ENCODE measurements at regions not wholly inside any gene's neighbourhood (a gene's known extent, or its start where the extent isn't known, plus 50 kb on each side); places are given as distances from the start of the nearest gene placed in this dataset.

GRCh38 chr15:29936353-29937049, 114.2 kb upstream of the TJP1 start:
- Histone ChIP-seq H3K27ac (ENCODE audit: low read depth, low read length) (no peak overlapping the region), H3K4me3 (ENCODE audit: low read depth in 1 of 2, low read length in 2 of 2) (no peak overlapping the region)

DNA sequence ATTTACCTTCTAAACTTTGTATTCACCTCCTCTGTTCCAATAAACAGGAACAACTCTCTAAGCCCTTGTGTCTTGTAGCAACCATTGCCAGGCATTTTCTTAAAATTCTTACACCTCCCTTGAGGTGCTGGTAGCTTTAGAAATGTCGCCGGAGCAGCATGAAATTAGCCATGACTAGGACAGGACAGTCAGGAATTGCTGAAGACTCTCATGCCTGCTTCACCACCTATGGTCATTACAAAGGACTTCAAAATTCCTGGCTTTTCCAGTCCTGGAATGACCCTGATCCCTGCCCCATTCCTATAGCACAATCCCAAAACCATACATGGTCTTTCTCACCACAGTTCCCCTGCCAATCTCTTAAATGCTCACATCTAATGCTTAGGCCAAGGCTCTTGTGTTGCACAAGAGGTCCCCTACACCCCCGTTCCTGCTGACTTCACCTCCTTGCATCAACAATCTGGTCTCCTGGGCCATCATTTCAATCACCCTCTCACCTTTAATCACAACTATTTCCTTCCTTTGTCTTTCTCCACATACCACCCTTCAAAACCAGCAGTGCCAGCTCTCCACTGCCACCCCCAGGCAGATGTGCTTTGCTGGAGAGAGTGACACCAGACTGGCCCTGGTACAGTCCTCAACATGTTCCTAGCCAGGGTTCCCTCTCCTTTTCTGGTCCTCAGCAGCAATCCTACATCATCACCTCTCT, 113.2 kb upstream of the TJP1 start:
- no peaks in the 10 kb centered on the region for H3K9me3 ChIP-seq (ENCODE audit: control insufficient read depth in 1 of 2, low read length in 2 of 2)
- no peaks in the 10 kb centered on the region for H3K27me3 ChIP-seq (ENCODE audit: control insufficient read depth in 1 of 2, insufficient read depth in 2 of 2, low read length in 2 of 2)
- H3K9ac ChIP-seq (ENCODE audit: low read depth in 1 of 2, low read length in 2 of 2) = no peak overlapping the region
- no peak overlapping the region for H3K4me3 ChIP-seq (ENCODE audit: low read depth in 1 of 2, low read length in 2 of 2)
- H3K27ac ChIP-seq (ENCODE audit: low read depth, low read length) = no peak overlapping the region
- no peaks in the 10 kb centered on the region for H3K4me1 ChIP-seq (ENCODE audit: control insufficient read depth in 1 of 2, insufficient read depth in 2 of 2, low read length in 2 of 2)
- no peaks in the 10 kb centered on the region for H3K36me3 ChIP-seq (ENCODE audit: control insufficient read depth in 1 of 2, insufficient read depth in 2 of 2, low read length in 2 of 2)

More at GRCh38 chr15:29936353-29937049, 114.2 kb upstream of the TJP1 start:
- no peaks in the 10 kb centered on the region for H3K27me3 ChIP-seq (ENCODE audit: control insufficient read depth in 1 of 2, insufficient read depth in 2 of 2, low read length in 2 of 2)
- H3K9me3 ChIP-seq (ENCODE audit: control insufficient read depth in 1 of 2, low read length in 2 of 2) = no peaks in the 10 kb centered on the region
- no peaks in the 10 kb centered on the region for H3K4me1 ChIP-seq (ENCODE audit: control insufficient read depth in 1 of 2, insufficient read depth in 2 of 2, low read length in 2 of 2)
- no peaks in the 10 kb centered on the region for H3K36me3 ChIP-seq (ENCODE audit: control insufficient read depth in 1 of 2, insufficient read depth in 2 of 2, low read length in 2 of 2)
- H3K9ac ChIP-seq (ENCODE audit: low read depth in 1 of 2, low read length in 2 of 2) = no peak overlapping the region

DNA sequence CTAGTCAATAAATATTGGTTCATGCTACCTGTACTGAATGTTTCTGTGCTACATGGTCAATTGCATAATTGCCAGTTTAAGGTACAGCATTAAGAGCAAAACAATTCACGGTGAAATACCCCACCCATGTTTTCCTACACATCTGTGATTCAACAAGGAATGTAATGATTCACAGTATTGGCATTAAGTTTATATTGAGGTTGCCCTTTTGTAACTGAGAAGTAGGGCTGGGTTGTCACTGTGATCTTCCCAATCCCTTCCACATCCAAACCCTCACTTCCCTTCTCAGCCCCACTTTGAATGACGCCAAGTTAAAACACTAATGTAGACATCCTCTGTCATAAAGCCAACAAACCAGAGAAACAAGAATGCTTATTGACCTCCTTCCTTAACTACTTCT, 112.0 kb upstream of the TJP1 start:
- Histone ChIP-seq H3K4me1 (ENCODE audit: control insufficient read depth in 1 of 2, insufficient read depth in 2 of 2, low read length in 2 of 2) (no peaks in the 10 kb centered on the region), H3K27ac (ENCODE audit: low read depth, low read length) (no peak overlapping the region), H3K36me3 (ENCODE audit: control insufficient read depth in 1 of 2, insufficient read depth in 2 of 2, low read length in 2 of 2) (no peaks in the 10 kb centered on the region), H3K27me3 (ENCODE audit: control insufficient read depth in 1 of 2, insufficient read depth in 2 of 2, low read length in 2 of 2) (no peaks in the 10 kb centered on the region), H3K9ac (ENCODE audit: low read depth in 1 of 2, low read length in 2 of 2) (no peak overlapping the region), H3K4me3 (ENCODE audit: low read depth in 1 of 2, low read length in 2 of 2) (no peak overlapping the region), H3K9me3 (ENCODE audit: control insufficient read depth in 1 of 2, low read length in 2 of 2) (no peaks in the 10 kb centered on the region)

DNA sequence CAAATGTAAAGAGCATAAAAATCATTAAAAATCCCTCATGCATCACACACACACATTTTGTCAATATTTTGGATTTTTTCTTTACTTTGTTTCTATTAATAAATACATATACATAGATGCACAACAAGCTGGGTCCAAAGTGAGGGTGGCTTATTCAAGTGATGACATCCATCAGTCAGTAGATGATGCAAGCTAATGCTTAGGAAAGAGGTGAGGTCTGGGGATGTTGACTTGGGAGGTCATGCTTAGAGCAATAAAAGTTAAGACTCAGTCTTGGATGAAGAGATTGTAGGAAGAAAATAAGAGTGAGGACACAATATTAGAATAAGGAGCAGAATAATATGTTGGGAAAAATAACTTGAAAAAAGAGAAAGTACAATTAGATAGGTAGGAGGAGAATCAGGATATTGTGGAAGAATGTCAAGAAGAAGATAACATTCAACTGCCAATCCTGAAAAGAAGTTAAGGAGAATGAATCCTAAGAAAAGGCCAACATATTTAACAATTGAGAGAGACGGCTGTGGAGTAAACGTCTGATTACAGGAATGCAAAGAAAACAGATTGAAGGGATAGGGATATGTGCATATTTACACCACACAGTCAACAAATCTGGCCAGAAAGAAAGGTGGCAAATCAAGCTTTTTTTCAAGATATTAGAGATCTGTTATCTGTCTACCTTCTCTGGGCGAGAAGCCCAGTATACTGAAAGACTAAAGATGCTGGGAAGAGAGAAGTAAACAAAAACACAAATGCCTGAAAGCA, 111.0 kb upstream of the TJP1 start:
- Histone ChIP-seq H3K27ac (ENCODE audit: low read depth, low read length) (no peak overlapping the region), H3K4me1 (ENCODE audit: control insufficient read depth in 1 of 2, insufficient read depth in 2 of 2, low read length in 2 of 2) (no peaks in the 10 kb centered on the region), H3K9me3 (ENCODE audit: control insufficient read depth in 1 of 2, low read length in 2 of 2) (no peaks in the 10 kb centered on the region), H3K4me3 (ENCODE audit: low read depth in 1 of 2, low read length in 2 of 2) (no peak overlapping the region), H3K9ac (ENCODE audit: low read depth in 1 of 2, low read length in 2 of 2) (no peak overlapping the region), H3K27me3 (ENCODE audit: control insufficient read depth in 1 of 2, insufficient read depth in 2 of 2, low read length in 2 of 2) (no peaks in the 10 kb centered on the region), H3K36me3 (ENCODE audit: control insufficient read depth in 1 of 2, insufficient read depth in 2 of 2, low read length in 2 of 2) (no peaks in the 10 kb centered on the region)

DNA sequence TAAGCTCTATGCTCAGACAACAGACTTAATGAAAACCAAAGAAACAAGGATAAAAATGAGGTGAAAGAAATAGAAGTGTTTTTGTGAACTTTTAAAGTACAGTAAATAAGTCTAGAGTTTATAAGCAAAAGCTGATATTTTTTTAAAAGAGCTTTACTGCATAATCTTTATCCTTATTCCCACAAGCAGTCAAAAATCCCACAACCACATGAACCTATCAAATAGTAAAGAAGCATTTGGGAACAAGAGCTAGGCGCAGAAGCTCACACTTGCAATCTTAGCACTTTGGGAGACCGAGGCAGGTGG, 103.8 kb upstream of the TJP1 start:
- Histone ChIP-seq H3K27me3 (ENCODE audit: control insufficient read depth in 1 of 2, insufficient read depth in 2 of 2, low read length in 2 of 2) (no peaks in the 10 kb centered on the region), H3K4me3 (ENCODE audit: low read depth in 1 of 2, low read length in 2 of 2) (no peak overlapping the region), H3K9me3 (ENCODE audit: control insufficient read depth in 1 of 2, low read length in 2 of 2) (no peaks in the 10 kb centered on the region), H3K4me1 (ENCODE audit: control insufficient read depth in 1 of 2, insufficient read depth in 2 of 2, low read length in 2 of 2) (peaks cover 15 to 16% of the 10 kb centered on the region in 2 donors), H3K36me3 (ENCODE audit: control insufficient read depth in 1 of 2, insufficient read depth in 2 of 2, low read length in 2 of 2) (no peaks in the 10 kb centered on the region), H3K9ac (ENCODE audit: low read depth in 1 of 2, low read length in 2 of 2) (no peak overlapping the region), H3K27ac (ENCODE audit: low read depth, low read length) (no peak overlapping the region)

DNA sequence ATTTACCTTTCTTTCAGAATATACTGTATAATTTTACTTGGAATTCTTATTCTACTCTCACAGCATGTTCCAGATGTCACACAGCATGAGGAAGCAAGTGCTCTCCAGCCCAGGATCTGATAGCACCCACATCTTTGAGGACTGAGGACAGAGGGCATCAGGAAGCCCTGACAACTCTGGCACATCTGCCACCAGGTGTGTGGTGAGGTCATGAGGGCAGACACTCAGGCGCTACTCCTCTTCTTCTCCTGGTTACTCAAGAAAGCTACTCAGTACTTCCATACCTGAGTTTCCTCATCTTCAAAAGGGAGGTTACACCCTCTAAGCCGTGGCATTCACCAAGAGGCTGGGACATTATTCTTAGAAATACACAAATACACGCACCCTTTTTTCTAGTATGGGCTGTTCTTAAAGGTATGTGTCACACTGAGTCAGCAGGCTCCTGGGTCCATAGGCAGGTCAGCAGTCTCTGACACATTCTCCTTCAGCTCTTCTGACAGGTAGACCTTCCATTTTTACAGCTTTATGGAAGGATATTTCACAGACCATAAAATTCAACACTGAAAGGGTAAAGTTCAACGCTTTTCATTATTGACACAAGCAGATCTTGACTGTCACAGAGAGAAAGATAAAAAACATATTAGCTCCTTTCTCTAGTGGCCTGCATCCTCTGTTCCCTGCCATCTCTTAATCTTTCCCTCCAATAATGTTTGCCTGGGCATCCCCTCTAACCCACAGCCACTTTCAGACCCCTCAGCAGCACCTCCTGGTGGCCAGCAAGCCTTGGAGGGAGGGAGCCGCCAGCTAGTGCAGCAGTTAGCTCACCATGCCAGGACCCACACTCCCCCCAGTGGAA, 103.2 kb upstream of the TJP1 start:
- H3K36me3 ChIP-seq (ENCODE audit: control insufficient read depth in 1 of 2, insufficient read depth in 2 of 2, low read length in 2 of 2) = no peaks in the 10 kb centered on the region
- no peaks in the 10 kb centered on the region for H3K9me3 ChIP-seq (ENCODE audit: control insufficient read depth in 1 of 2, low read length in 2 of 2)
- H3K27ac ChIP-seq (ENCODE audit: low read depth, low read length) = peak overlapping the region; percentile 11
- H3K9ac ChIP-seq (ENCODE audit: low read depth in 1 of 2, low read length in 2 of 2) = no peak overlapping the region
- no peaks in the 10 kb centered on the region for H3K27me3 ChIP-seq (ENCODE audit: control insufficient read depth in 1 of 2, insufficient read depth in 2 of 2, low read length in 2 of 2)
- peaks cover 15 to 16% of the 10 kb centered on the region in 2 donors for H3K4me1 ChIP-seq (ENCODE audit: control insufficient read depth in 1 of 2, insufficient read depth in 2 of 2, low read length in 2 of 2)
- H3K4me3 ChIP-seq (ENCODE audit: low read depth in 1 of 2, low read length in 2 of 2) = no peak overlapping the region

DNA sequence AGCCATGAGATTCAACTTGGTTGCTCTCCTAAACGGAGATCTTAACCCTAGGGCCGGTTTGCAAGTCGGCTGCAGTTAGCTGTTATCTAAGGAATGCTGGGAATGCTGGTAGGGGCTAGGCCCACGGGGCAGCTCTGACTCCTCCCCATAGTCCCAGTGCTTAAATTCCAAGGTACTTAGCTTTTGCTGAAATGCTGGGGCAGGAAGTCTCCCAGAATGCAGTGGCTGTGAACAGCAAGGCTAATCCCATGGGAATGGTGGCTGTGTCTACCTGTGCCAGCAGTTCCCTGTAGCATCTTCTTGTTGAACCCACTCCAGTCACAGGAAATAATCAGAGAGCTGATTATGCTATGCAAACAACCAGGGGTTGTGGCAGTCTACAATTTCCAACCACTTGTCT, 102.5 kb upstream of the TJP1 start:
- H3K4me1 ChIP-seq (ENCODE audit: control insufficient read depth in 1 of 2, insufficient read depth in 2 of 2, low read length in 2 of 2) = peaks cover 15 to 16% of the 10 kb centered on the region in 2 donors
- H3K9me3 ChIP-seq (ENCODE audit: control insufficient read depth in 1 of 2, low read length in 2 of 2) = no peaks in the 10 kb centered on the region
- no peak overlapping the region for H3K9ac ChIP-seq (ENCODE audit: low read depth in 1 of 2, low read length in 2 of 2)
- peak overlapping the region; percentile 11 for H3K27ac ChIP-seq (ENCODE audit: low read depth, low read length)
- H3K36me3 ChIP-seq (ENCODE audit: control insufficient read depth in 1 of 2, insufficient read depth in 2 of 2, low read length in 2 of 2) = no peaks in the 10 kb centered on the region
- no peaks in the 10 kb centered on the region for H3K27me3 ChIP-seq (ENCODE audit: control insufficient read depth in 1 of 2, insufficient read depth in 2 of 2, low read length in 2 of 2)
- H3K4me3 ChIP-seq (ENCODE audit: low read depth in 1 of 2, low read length in 2 of 2) = no peak overlapping the region

DNA sequence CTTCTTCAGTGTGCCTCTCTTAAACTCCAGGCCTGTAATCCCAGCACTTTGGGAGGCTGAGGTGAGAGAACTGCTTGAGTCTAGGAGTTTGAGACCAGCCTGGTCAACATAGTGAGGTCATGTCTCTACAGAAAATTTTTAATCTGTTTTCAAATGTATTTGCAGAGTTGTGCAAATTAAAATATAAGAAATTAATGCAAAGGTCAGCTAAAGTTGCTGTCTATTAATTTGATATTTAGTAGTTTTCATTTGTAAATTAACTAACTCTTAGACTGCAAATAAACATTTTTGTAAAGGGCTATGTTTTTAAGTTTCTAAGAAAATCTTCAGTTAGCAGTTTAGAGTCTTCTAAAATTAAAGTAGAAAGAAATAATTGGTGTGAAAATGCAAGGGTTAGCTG, 99.9 kb upstream of the TJP1 start:
- no peak overlapping the region for H3K27ac ChIP-seq (ENCODE audit: low read depth, low read length)
- peaks cover 15 to 16% of the 10 kb centered on the region in 2 donors for H3K4me1 ChIP-seq (ENCODE audit: control insufficient read depth in 1 of 2, insufficient read depth in 2 of 2, low read length in 2 of 2)
- H3K27me3 ChIP-seq (ENCODE audit: control insufficient read depth in 1 of 2, insufficient read depth in 2 of 2, low read length in 2 of 2) = no peaks in the 10 kb centered on the region

DNA sequence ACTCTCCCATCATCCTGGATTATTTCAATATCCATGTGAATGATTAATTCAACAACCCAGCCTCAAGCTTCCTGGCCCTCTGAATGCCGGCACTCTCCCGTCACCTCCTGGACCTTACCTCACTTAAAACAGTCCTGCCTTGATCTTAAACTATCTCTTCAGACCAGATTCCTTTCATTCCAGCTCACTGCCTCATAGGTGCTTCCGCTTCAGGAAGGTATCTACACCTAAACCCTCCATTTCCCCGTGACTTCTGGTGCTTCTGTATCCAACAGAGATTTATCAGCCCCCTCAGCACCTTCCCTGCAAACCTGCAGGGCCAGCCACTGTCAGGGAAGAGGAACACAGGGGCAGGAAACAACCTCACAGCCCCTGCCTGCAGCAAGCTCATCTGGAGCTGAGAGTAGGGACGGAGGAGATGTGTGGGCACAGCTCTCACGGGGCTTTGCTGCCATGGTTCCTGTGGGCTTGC, 98.9 kb upstream of the TJP1 start:
- H3K4me1 ChIP-seq (ENCODE audit: control insufficient read depth in 1 of 2, insufficient read depth in 2 of 2, low read length in 2 of 2) = peaks cover 15 to 16% of the 10 kb centered on the region in 2 donors
- H3K36me3 ChIP-seq (ENCODE audit: control insufficient read depth in 1 of 2, insufficient read depth in 2 of 2, low read length in 2 of 2) = no peaks in the 10 kb centered on the region
- H3K27me3 ChIP-seq (ENCODE audit: control insufficient read depth in 1 of 2, insufficient read depth in 2 of 2, low read length in 2 of 2) = no peaks in the 10 kb centered on the region
- H3K9ac ChIP-seq (ENCODE audit: low read depth in 1 of 2, low read length in 2 of 2) = no peak overlapping the region
- H3K27ac ChIP-seq (ENCODE audit: low read depth, low read length) = no peak overlapping the region
- no peak overlapping the region for H3K4me3 ChIP-seq (ENCODE audit: low read depth in 1 of 2, low read length in 2 of 2)
- no peaks in the 10 kb centered on the region for H3K9me3 ChIP-seq (ENCODE audit: control insufficient read depth in 1 of 2, low read length in 2 of 2)

More for the DNA sequence above, 99.9 kb upstream of the TJP1 start:
- Histone ChIP-seq H3K4me3 (ENCODE audit: low read depth in 1 of 2, low read length in 2 of 2) (no peak overlapping the region), H3K9ac (ENCODE audit: low read depth in 1 of 2, low read length in 2 of 2) (no peak overlapping the region), H3K9me3 (ENCODE audit: control insufficient read depth in 1 of 2, low read length in 2 of 2) (no peaks in the 10 kb centered on the region), H3K36me3 (ENCODE audit: control insufficient read depth in 1 of 2, insufficient read depth in 2 of 2, low read length in 2 of 2) (no peaks in the 10 kb centered on the region)

All from duodenal mucosa (tissue), 2 donors.